Right lobe of liver (tissue), 6 donors: ENCODE measurements at regions not wholly inside any gene's neighbourhood (a gene's known extent, or its start where the extent isn't known, plus 50 kb on each side); places are given as distances from the start of the nearest gene placed in this dataset.

Experiments used
- ATAC-seq, 4 donors: fragments of 200-7000 bp; cut with Tn5 transposase; one replicate each; pipeline ENCODE4 v1.9.1; 2020; ENCODE audit warnings: mild to moderate bottlenecking in 4 of 4, moderate library complexity in 4 of 4
- DNase-seq, 3 donors: peaks; one replicate each; pipeline ENCODE4 v3.0.0-alpha.2; 2020
- H3K27ac ChIP-seq, 3 donors: fragments of 200-600 bp; one replicate each; pipeline ENCODE4 v1.8.0; 2022
- H3K27me3 ChIP-seq, 2 donors: fragments of 200-600 bp; one replicate each; pipeline ENCODE4 v1.8.0; 2022
- H3K36me3 ChIP-seq, 4 donors: fragments of 200-600 bp; sonication (generic) in 1 of 4; one replicate each; pipeline versions ENCODE4 v1.5.1 to v1.8.0; 2017 to 2022; ENCODE audit warnings: control low read depth in 1 of 4
- H3K4me1 ChIP-seq, 4 donors: fragments of 200-600 bp; sonication (generic) in 1 of 4; one replicate each; pipeline versions ENCODE4 v1.5.1 to v1.8.0; 2017 to 2022; ENCODE audit warnings: control low read depth in 1 of 4
- H3K4me3 ChIP-seq, 3 donors: fragments of 200-600 bp; one replicate each; pipeline ENCODE4 v1.8.0; 2022
- H3K9me3 ChIP-seq, 4 donors: fragments of 200-600 bp; sonication (generic) in 1 of 4; one replicate each; pipeline versions ENCODE4 v1.5.1 to v1.8.0; 2017 to 2022; ENCODE audit warnings: control low read depth in 1 of 4
- CTCF ChIP-seq, 4 donors: fragments of 200-600 bp in 3 of 4; fragments of 450-650 bp in 1 of 4; IDR thresholded peaks; one replicate each; pipeline versions ENCODE4 v1.5.1 to v1.8.0; 2016 to 2022; ENCODE audit warnings: antibody characterized with exemption in 4 of 4, mild to moderate bottlenecking in 2 of 4
- POLR2A ChIP-seq: fragments of 450-650 bp; IDR thresholded peaks from one replicate; pipeline ENCODE4 v1.6.1; 2017; ENCODE audit warnings: antibody characterized with exemption, mild to moderate bottlenecking
- whole genome bisulfite sequencing: methylation state at CpG from one replicate; pipeline ENCODE4 v1.1.6; 2018; ENCODE audit warnings: low coverage, low lambda C conversion rate; ENCODE audit not compliant: insufficient coverage; ENCODE audit errors: missing lambda C conversion rate; 5-methylcytosine and 5-hydroxymethylcytosine counted together
- intact Hi-C, 2 donors: fragments of 100-400 bp; cut with DNase I; formaldehyde crosslinking; loops; one replicate each; pipeline versions ENCODE4 v1.11.2 to v1.14.1; 2022
- donor health status: DM: no; HTN: yes; CAD: no.
- donor health status: DM: no; HTN: no; CAD: no.
- donor health status: DM: no; HTN: no; CAD: no.
- donor health status: DM: no; HTN: yes; CAD: no.
- donor health status: DM: no; HTN: yes; CAD: no.

DNA sequence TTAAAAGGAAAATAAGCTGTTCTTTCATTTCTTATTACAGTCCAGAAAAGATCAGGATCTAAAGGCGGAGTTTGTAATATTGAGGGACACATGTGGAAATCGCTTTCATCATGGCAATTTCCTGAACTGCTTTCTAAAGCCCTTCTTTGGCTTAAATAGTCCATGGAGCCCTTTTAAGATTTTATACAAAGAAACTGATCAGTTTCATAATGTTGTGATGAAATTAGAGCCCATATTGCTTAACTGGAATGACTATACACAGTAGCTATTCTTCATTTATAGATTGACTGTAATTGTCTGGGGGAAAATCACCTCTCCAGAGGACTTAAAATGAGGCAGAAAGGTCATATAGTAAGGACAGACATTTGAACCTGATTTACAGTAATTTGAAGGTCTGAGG is 322.2 kb downstream of the ETAA1 start:
- H3K9me3 ChIP-seq: no peaks in the 10 kb centered on the region
- H3K27me3 ChIP-seq: no peaks in the 10 kb centered on the region
- H3K36me3 ChIP-seq: no peaks in the 10 kb centered on the region
- TF ChIP-seq POLR2A (no peak), CTCF (IDR thresholded peaks at IDR 0.05) (no peak)
- H3K4me3 ChIP-seq: no peak overlapping the region
- no peaks in the 10 kb centered on the region for H3K4me1 ChIP-seq
- WGBS: 54% methylated on average over 2 of the region's 2 CpGs
- no peak overlapping the region for H3K27ac ChIP-seq
- DNase-seq (no peak), ATAC-seq (no peak)
- intact Hi-C loops: no loop called here

DNA sequence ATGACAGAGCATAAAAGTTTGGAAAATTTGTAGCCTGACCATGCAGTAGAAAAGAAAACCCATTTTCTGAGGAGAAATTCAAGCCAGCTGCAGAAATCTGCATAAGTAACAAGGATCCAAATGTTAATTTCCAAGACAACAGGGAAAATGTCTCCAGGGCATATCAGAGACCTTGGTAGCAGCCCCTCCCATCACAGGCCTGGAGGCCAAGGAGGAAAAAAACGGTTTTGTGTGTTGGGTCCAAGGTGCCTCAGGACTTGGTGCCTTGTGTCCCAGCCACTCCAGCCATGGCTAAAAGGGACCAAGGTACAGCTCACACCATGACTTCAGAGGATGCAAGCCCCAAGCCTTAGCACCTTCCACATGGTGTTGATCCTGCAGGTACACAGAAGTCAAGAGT is 324.4 kb downstream of the ETAA1 start:
- DNase-seq (no peak), ATAC-seq (no peak)
- TF ChIP-seq CTCF (IDR thresholded peaks at IDR 0.05) (no peak), POLR2A (no peak)
- H3K36me3 ChIP-seq: no peaks in the 10 kb centered on the region
- H3K4me3 ChIP-seq: no peak overlapping the region
- H3K27ac ChIP-seq: no peak overlapping the region
- WGBS: 67% methylated on average over 1 of the region's 1 CpG
- intact Hi-C loops: no loop called here
- no peaks in the 10 kb centered on the region for H3K27me3 ChIP-seq
- no peaks in the 10 kb centered on the region for H3K4me1 ChIP-seq
- H3K9me3 ChIP-seq: no peaks in the 10 kb centered on the region

DNA sequence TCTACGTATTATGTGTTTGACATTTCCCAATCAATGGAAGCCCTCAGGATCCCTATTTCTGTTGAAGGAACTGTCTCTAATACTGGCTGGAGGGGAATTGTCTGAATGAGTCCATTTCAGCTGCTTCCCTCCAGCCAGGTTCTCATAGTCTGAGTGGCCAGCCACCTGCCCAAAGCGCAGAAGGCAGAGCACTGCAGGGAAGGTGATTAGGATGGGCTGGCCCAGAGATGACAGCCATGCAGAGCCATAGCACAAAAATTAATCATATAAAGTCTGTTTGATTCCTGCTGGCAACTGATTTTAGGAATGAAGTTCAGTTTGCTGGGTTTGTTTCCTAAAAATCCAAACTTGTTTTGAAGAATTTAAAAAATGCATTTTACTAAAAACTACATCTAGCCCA is 327.1 kb downstream of the ETAA1 start:
- ATAC-seq (no peak), DNase-seq (no peak)
- WGBS: 89% methylated on average over 1 of the region's 2 CpGs
- no peaks in the 10 kb centered on the region for H3K27me3 ChIP-seq
- H3K27ac ChIP-seq: no peak overlapping the region
- H3K9me3 ChIP-seq: no peaks in the 10 kb centered on the region
- intact Hi-C loops: no loop called here
- no peaks in the 10 kb centered on the region for H3K36me3 ChIP-seq
- no peaks in the 10 kb centered on the region for H3K4me1 ChIP-seq
- no peak overlapping the region for H3K4me3 ChIP-seq
- TF ChIP-seq POLR2A: no peak
- no peak for TF ChIP-seq CTCF (IDR thresholded peaks at IDR 0.05)

GRCh38 chr2:67725731-67726130 is 328.6 kb downstream of the ETAA1 start:
- WGBS: 25% methylated on average over 1 of the region's 1 CpG

More at GRCh38 chr2:67725731-67726130, 328.6 kb downstream of the ETAA1 start:
- no peaks in the 10 kb centered on the region for H3K36me3 ChIP-seq
- no peak for TF ChIP-seq CTCF (IDR thresholded peaks at IDR 0.05)
- no peak for TF ChIP-seq POLR2A
- H3K4me1 ChIP-seq: no peaks in the 10 kb centered on the region
- no peaks in the 10 kb centered on the region for H3K9me3 ChIP-seq
- H3K4me3 ChIP-seq: no peak overlapping the region
- DNase-seq (no peak), ATAC-seq (no peak)
- H3K27me3 ChIP-seq: no peaks in the 10 kb centered on the region
- H3K27ac ChIP-seq: no peak overlapping the region
- intact Hi-C loops: no loop called here
